ENCODE measurements at regions not wholly inside any gene's neighbourhood (a gene's known extent, or its start where the extent isn't known, plus 50 kb on each side); places are given as distances from the start of the nearest gene placed in this dataset.

- Histone ChIP-seq H3K4me1 (no peaks in the 10 kb centered on the region), H3K27me3 (no peaks in the 10 kb centered on the region), H3K36me3 (no peaks in the 10 kb centered on the region), H3K9me3 (no peaks in the 10 kb centered on the region), H3K27ac (no peak overlapping the region), H3K4me3 (no peak overlapping the region)
- intact Hi-C loops (cut with DNase I) = no loop called here
- DNase-seq = no peak
- TF ChIP-seq CTCF (IDR thresholded peaks at IDR 0.05) (no peak), POLR2A (IDR thresholded peaks at IDR 0.05) (no peak)
- WGBS, 2 donors = 79 to 80% methylated on average over 6 of the region's 6 CpGs
Observed at GRCh38 chr2:167480232-167480985, 592.1 kb downstream of the XIRP2 start.

- WGBS, 2 donors = 60 to 71% methylated on average over 3 of the region's 3 CpGs
- no peak for DNase-seq
- no peaks in the 10 kb centered on the region for H3K36me3 ChIP-seq
- no peaks in the 10 kb centered on the region for H3K9me3 ChIP-seq
- intact Hi-C loops (cut with DNase I) = no loop called here
- H3K4me3 ChIP-seq = no peak overlapping the region
- H3K27me3 ChIP-seq = no peaks in the 10 kb centered on the region
- H3K4me1 ChIP-seq = no peaks in the 10 kb centered on the region
- no peak overlapping the region for H3K27ac ChIP-seq
- TF ChIP-seq POLR2A (IDR thresholded peaks at IDR 0.05) (no peak), CTCF (IDR thresholded peaks at IDR 0.05) (no peak)
Observed at GRCh38 chr2:167478196-167478595, 589.9 kb downstream of the XIRP2 start.

GRCh38 chr2:167475791-167476190 is 587.5 kb downstream of the XIRP2 start:
- H3K9me3 ChIP-seq = no peaks in the 10 kb centered on the region
- 54 to 60% methylated on average over 2 of the region's 2 CpGs for WGBS, 2 donors
- DNase-seq = no peak
- no peaks in the 10 kb centered on the region for H3K36me3 ChIP-seq
- H3K27me3 ChIP-seq = no peaks in the 10 kb centered on the region
- no peak overlapping the region for H3K4me3 ChIP-seq
- intact Hi-C loops (cut with DNase I) = no loop called here
- no peaks in the 10 kb centered on the region for H3K4me1 ChIP-seq
- H3K27ac ChIP-seq = no peak overlapping the region
- TF ChIP-seq POLR2A (IDR thresholded peaks at IDR 0.05) (no peak), CTCF (IDR thresholded peaks at IDR 0.05) (no peak)

DNA sequence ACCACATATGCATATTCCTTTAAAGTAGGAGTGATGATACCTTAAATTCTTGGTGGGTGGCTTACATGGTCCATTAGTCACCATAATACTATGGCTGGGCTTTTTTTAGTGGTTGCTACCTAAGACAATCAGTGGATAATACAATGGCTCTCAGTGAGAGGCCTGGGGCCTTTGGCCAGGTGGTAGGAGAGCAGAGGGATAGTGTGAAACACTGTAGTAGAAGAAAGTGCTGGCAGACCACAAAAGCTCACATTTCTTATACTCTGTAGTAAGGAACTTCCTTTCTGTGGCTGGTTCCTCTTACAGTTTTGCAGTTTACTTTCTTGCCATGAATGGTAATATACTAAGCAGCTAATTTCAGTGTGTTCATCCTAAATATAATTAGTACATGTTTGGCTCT is 583.5 kb downstream of the XIRP2 start:
- TF ChIP-seq CTCF (IDR thresholded peaks at IDR 0.05) = no peak
- no peak for TF ChIP-seq POLR2A (IDR thresholded peaks at IDR 0.05)
- Histone ChIP-seq H3K36me3 (no peaks in the 10 kb centered on the region), H3K4me3 (no peak overlapping the region), H3K9me3 (no peaks in the 10 kb centered on the region), H3K4me1 (no peaks in the 10 kb centered on the region), H3K27ac (no peak overlapping the region), H3K27me3 (no peaks in the 10 kb centered on the region)
- DNase-seq = no peak
- intact Hi-C loops (cut with DNase I) = no loop called here

DNA sequence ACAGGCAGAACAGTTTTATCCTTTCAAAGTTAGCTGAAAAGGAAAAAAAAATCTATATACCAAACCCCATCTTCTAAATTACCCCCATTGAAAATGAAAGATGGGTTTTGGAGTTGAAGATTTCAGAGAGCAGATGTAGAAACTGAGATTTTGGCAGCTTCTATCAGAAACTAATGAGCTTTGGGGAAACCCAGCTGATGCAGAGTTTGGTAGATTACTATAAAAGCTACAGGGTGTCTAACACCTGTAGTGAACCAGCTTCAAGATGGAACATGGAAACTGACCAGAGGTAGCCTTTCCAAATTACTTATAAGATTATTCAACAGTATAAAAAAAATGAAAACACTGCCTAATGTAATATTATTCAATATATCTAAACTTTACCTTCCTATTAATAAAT is 583.1 kb downstream of the XIRP2 start:
- Histone ChIP-seq H3K27ac (no peak overlapping the region), H3K4me3 (no peak overlapping the region), H3K4me1 (no peaks in the 10 kb centered on the region), H3K9me3 (no peaks in the 10 kb centered on the region), H3K27me3 (no peaks in the 10 kb centered on the region), H3K36me3 (no peaks in the 10 kb centered on the region)
- DNase-seq = no peak
- intact Hi-C loops (cut with DNase I) = no loop called here
- TF ChIP-seq POLR2A (IDR thresholded peaks at IDR 0.05) = no peak
- no peak for TF ChIP-seq CTCF (IDR thresholded peaks at IDR 0.05)
